Lower leg skin (tissue), 4 donors: ENCODE measurements at regions not wholly inside any gene's neighbourhood (a gene's known extent, or its start where the extent isn't known, plus 50 kb on each side); places are given as distances from the start of the nearest gene placed in this dataset.

Experiments
- DNase-seq, 2 donors: peaks; one replicate each; pipeline ENCODE4 v3.0.0-alpha.2; 2019; ENCODE audit warnings: low spot score in 2 of 2
- H3K4me3 ChIP-seq: fragments of 200-600 bp; sonication (generic); 2 replicates; pipeline ENCODE4 v1.5.1; 2017; ENCODE audit warnings: mild to moderate bottlenecking, low read depth; ENCODE audit not compliant: poor library complexity, severe bottlenecking
- POLR2A ChIP-seq, 2 donors: fragments of 450-650 bp; IDR thresholded peaks; one replicate each; pipeline ENCODE4 v1.6.1; 2016 to 2017; ENCODE audit warnings: antibody characterized with exemption in 2 of 2, mild to moderate bottlenecking in 1 of 2, moderate library complexity in 1 of 2
- WGBS, 2 donors: methylation state at CpG; one replicate each; pipeline ENCODE4 v1.1.5; 2018; 5-methylcytosine and 5-hydroxymethylcytosine counted together
- intact Hi-C: fragments of 100-400 bp; cut with DNase I; formaldehyde crosslinking; loops from one replicate; pipeline ENCODE4 v1.15.0; 2023; ENCODE audit warnings: low total_unique reads
- TF ChIP-seq, protein P1 (sequence below), 3 donors: fragments of 450-650 bp; IDR thresholded peaks; one replicate each; pipeline ENCODE4 v1.5.1; 2016; ENCODE audit warnings: antibody characterized with exemption in 3 of 3, mild to moderate bottlenecking in 3 of 3, moderate library complexity in 2 of 3

GRCh38 chr1:29725262-29725661, 488.9 kb downstream of the PTPRU start:
- TF ChIP-seq POLR2A (IDR thresholded peaks at IDR 0.05) = no peak
- TF ChIP-seq, protein P1, sequence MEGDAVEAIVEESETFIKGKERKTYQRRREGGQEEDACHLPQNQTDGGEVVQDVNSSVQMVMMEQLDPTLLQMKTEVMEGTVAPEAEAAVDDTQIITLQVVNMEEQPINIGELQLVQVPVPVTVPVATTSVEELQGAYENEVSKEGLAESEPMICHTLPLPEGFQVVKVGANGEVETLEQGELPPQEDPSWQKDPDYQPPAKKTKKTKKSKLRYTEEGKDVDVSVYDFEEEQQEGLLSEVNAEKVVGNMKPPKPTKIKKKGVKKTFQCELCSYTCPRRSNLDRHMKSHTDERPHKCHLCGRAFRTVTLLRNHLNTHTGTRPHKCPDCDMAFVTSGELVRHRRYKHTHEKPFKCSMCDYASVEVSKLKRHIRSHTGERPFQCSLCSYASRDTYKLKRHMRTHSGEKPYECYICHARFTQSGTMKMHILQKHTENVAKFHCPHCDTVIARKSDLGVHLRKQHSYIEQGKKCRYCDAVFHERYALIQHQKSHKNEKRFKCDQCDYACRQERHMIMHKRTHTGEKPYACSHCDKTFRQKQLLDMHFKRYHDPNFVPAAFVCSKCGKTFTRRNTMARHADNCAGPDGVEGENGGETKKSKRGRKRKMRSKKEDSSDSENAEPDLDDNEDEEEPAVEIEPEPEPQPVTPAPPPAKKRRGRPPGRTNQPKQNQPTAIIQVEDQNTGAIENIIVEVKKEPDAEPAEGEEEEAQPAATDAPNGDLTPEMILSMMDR (IDR thresholded peaks at IDR 0.05) = no peak
- DNase-seq = no peak
- H3K4me3 ChIP-seq = no peak overlapping the region
- 88 to 100% methylated on average over 1 of the region's 1 CpG for WGBS, 2 donors
- intact Hi-C loops = no loop called here

GRCh38 chr1:29722598-29722997, 486.3 kb downstream of the PTPRU start:
- TF ChIP-seq POLR2A (IDR thresholded peaks at IDR 0.05) = no peak
- DNase-seq = no peak
- no peak overlapping the region for H3K4me3 ChIP-seq
- intact Hi-C loops = no loop called here

GRCh38 chr1:29719253-29719652, 482.9 kb downstream of the PTPRU start:
- no peak overlapping the region for H3K4me3 ChIP-seq
- WGBS, 2 donors = 59% methylated on average over 4 of the region's 4 CpGs
- intact Hi-C loops = no loop called here
- TF ChIP-seq POLR2A (IDR thresholded peaks at IDR 0.05) = no peak
- TF ChIP-seq, protein P1 (IDR thresholded peaks at IDR 0.05) = no peak
- DNase-seq = no peak

GRCh38 chr1:29718791-29719190, 482.5 kb downstream of the PTPRU start:
- TF ChIP-seq, protein P1 (IDR thresholded peaks at IDR 0.05) = no peak
- no peak for TF ChIP-seq POLR2A (IDR thresholded peaks at IDR 0.05)
- DNase-seq = no peak
- no peak overlapping the region for H3K4me3 ChIP-seq
- intact Hi-C loops = no loop called here

GRCh38 chr1:29716306-29716705, 480.0 kb downstream of the PTPRU start:
- H3K4me3 ChIP-seq = no peak overlapping the region
- DNase-seq = no peak
- WGBS, 2 donors = 66 to 78% methylated on average over 6 of the region's 6 CpGs
- TF ChIP-seq, protein P1 (IDR thresholded peaks at IDR 0.05) = no peak
- TF ChIP-seq POLR2A (IDR thresholded peaks at IDR 0.05) = no peak
- intact Hi-C loops = no loop called here

- no peak overlapping the region for H3K4me3 ChIP-seq
- no peak for DNase-seq
- TF ChIP-seq, protein P1 (IDR thresholded peaks at IDR 0.05) = no peak
- TF ChIP-seq POLR2A (IDR thresholded peaks at IDR 0.05) = no peak
- intact Hi-C loops = no loop called here
- 41 to 48% methylated on average over 1 of the region's 1 CpG for WGBS, 2 donors
Measured at GRCh38 chr1:29713857-29714256, 477.5 kb downstream of the PTPRU start.
